ENCODE measurements at regions not wholly inside any gene's neighbourhood (a gene's known extent, or its start where the extent isn't known, plus 50 kb on each side); places are given as distances from the start of the nearest gene placed in this dataset.
"Not testable (repeated sequence)": the region's sequence is repeated elsewhere in the genome, so short reads cannot be mapped to it uniquely, and the experiment has no call there.

DNA sequence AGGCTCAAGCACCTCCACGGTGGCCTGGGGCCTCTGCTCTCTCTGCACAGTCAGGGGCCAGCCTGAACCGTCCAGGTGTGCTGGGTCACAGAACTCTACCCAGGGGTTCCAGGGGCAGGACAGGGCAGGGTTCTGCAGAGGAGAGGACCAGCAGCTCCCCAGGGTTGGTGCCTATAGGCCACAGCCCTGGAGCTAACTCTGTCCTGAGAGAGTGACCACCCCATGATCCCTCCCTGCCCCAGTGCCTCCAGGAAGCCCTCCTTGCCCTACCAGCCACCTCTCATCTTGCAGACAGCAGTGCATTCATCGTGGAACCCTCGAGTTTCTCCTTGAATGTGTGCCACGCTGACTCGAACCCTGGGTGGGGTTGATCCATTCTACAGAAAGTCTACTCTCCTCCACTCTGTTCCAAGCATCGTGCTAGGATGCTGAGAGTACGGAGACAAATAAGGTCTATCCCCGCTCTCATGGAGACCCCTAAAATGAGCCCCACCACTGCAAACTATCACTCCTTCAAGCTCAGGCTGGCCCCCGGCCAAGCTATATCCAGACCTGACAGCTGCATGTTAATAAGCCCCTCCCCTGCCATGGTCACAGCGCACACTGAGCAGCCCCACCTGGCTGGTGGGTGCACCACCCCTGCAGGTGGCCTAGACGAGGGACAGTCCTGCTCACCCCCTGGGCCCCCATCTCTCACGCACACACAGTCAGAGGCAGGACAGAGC lies 138.1 kb upstream of the FOXD4L5 start:
- not testable (repeated sequence) for H3K4me3 ChIP-seq (ENCODE audit: insufficient read depth, low read depth, low read length, poor library complexity, severe bottlenecking); DNase-seq; H3K36me3 ChIP-seq (ENCODE audit: control insufficient read depth, insufficient read depth, low read length); H3K27me3 ChIP-seq (replicated peaks; ENCODE audit: control insufficient read depth, insufficient read depth, low read length, poor library complexity, severe bottlenecking); H3K4me1 ChIP-seq (ENCODE audit: control insufficient read depth, insufficient read depth, low read length, poor library complexity, severe bottlenecking); H3K9me3 ChIP-seq (ENCODE audit: control insufficient read depth, low read length); H3K27ac ChIP-seq (ENCODE audit: insufficient read depth, low read length, poor library complexity, severe bottlenecking)

DNA sequence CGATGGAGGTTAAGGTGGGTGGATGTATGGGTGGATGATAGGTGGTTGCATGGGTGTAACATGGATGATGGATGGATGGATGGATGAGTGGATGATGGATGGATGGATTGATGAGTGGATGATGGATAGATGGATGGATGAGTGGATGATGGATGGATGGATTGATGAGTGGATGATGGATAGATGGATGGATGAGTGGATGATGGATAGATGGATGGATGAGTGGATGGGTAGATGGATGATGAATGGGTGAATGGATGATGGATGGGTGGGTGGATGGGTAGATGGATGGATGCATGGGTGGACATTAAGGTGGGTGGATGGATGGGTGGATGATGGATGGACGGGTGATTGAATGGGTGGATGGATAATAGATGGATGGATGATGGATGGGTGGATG lies 136.5 kb upstream of the FOXD4L5 start:
- not testable (repeated sequence) for H3K36me3 ChIP-seq (ENCODE audit: control insufficient read depth, insufficient read depth, low read length); H3K9me3 ChIP-seq (ENCODE audit: control insufficient read depth, low read length); H3K4me3 ChIP-seq (ENCODE audit: insufficient read depth, low read depth, low read length, poor library complexity, severe bottlenecking); H3K27ac ChIP-seq (ENCODE audit: insufficient read depth, low read length, poor library complexity, severe bottlenecking); H3K27me3 ChIP-seq (replicated peaks; ENCODE audit: control insufficient read depth, insufficient read depth, low read length, poor library complexity, severe bottlenecking); H3K4me1 ChIP-seq (ENCODE audit: control insufficient read depth, insufficient read depth, low read length, poor library complexity, severe bottlenecking); DNase-seq

DNA sequence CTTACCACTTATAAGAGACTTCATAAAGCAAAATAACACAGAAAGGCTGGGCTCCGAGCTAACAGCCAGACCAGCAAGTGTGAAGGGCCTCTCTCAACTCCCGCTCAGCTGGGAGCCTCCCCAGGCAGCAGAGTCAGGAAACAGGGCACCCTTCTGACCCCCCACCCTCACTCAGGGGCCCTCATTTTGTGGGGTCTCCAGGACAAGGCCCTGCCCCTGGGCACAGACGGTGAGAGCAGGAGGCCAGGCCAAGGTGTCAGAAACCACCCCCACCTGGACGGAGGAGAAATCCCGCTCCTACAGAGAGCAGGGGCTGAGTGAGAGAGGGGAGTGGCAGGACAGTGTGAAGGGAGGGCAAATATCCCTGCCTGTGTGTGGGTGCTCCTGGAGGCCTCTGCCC lies 135.8 kb upstream of the FOXD4L5 start:
- Histone ChIP-seq H3K36me3 (ENCODE audit: control insufficient read depth, insufficient read depth, low read length) (no peaks in the 10 kb centered on the region), H3K27ac (ENCODE audit: insufficient read depth, low read length, poor library complexity, severe bottlenecking) (no peak overlapping the region), H3K4me1 (ENCODE audit: control insufficient read depth, insufficient read depth, low read length, poor library complexity, severe bottlenecking) (no peaks in the 10 kb centered on the region), H3K9me3 (ENCODE audit: control insufficient read depth, low read length) (no peaks in the 10 kb centered on the region), H3K4me3 (ENCODE audit: insufficient read depth, low read depth, low read length, poor library complexity, severe bottlenecking) (no peak overlapping the region), H3K27me3 (replicated peaks; ENCODE audit: control insufficient read depth, insufficient read depth, low read length, poor library complexity, severe bottlenecking) (no peaks in the 10 kb centered on the region)
- no peak for DNase-seq

DNA sequence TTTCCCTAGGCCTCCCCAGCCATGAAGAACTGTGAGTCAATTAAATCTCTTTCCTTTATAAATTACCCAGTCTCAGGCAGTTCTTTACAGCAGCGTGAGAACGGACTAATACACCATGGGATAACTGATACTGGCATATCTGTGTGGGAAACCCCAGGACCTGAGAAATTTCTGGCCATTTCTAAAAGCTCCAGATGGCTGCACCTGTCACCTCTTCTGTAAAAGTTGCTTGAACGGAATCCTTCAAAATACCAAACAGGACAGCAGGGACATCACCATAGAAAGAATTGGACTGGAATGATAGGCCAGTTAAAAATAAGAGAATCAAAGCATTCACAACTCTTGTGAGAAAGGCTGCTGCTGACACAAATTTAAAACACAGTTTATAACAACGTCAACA lies 134.0 kb upstream of the FOXD4L5 start:
- H3K36me3 ChIP-seq (ENCODE audit: control insufficient read depth, insufficient read depth, low read length); H3K4me1 ChIP-seq (ENCODE audit: control insufficient read depth, insufficient read depth, low read length, poor library complexity, severe bottlenecking); DNase-seq; H3K27me3 ChIP-seq (replicated peaks; ENCODE audit: control insufficient read depth, insufficient read depth, low read length, poor library complexity, severe bottlenecking); H3K9me3 ChIP-seq (ENCODE audit: control insufficient read depth, low read length); H3K27ac ChIP-seq (ENCODE audit: insufficient read depth, low read length, poor library complexity, severe bottlenecking); H3K4me3 ChIP-seq (ENCODE audit: insufficient read depth, low read depth, low read length, poor library complexity, severe bottlenecking): not testable (repeated sequence)

DNA sequence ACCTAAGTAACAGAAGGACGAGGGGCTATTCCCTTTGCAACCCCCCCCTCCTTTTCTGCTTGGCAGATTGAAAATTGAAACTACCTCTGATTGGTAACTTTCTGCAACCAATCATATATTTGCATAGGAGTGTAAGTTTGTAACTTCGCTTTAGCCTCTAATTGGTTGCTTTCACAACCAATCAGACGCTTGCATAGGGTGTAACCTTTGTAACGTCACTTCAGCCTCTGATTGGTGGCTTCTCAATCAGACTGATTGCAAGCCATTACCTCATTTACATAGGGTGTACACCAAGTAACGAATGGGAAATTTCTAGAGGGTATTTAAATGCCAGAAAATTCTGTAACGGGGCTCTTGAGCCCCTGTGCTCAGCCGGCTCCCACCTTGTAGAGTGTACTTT lies 131.9 kb upstream of the FOXD4L5 start:
- not testable (repeated sequence) for H3K27me3 ChIP-seq (replicated peaks; ENCODE audit: control insufficient read depth, insufficient read depth, low read length, poor library complexity, severe bottlenecking); H3K4me3 ChIP-seq (ENCODE audit: insufficient read depth, low read depth, low read length, poor library complexity, severe bottlenecking); H3K27ac ChIP-seq (ENCODE audit: insufficient read depth, low read length, poor library complexity, severe bottlenecking); DNase-seq; H3K9me3 ChIP-seq (ENCODE audit: control insufficient read depth, low read length); H3K4me1 ChIP-seq (ENCODE audit: control insufficient read depth, insufficient read depth, low read length, poor library complexity, severe bottlenecking); H3K36me3 ChIP-seq (ENCODE audit: control insufficient read depth, insufficient read depth, low read length)

DNA sequence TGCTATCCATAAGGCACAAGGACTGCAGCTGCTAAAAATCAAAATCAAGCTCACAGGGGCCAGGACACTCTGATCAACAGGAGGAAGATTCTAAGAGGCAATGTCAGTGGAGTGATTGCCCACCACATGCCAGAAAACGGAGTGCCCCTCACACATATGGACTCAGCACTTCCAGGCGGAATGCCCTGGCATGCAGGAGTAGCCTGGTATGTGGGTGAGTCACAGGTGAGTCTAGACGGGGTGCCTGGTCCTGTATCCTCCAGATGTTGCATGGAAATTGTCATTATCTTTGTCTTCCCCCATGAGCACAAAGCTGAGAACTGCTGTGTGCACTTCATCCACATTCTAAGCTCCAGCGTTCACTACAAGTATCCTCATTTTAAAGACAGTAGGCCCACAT lies 129.2 kb upstream of the FOXD4L5 start:
- not testable (repeated sequence) for H3K27me3 ChIP-seq (replicated peaks; ENCODE audit: control insufficient read depth, insufficient read depth, low read length, poor library complexity, severe bottlenecking); H3K4me1 ChIP-seq (ENCODE audit: control insufficient read depth, insufficient read depth, low read length, poor library complexity, severe bottlenecking); H3K9me3 ChIP-seq (ENCODE audit: control insufficient read depth, low read length); H3K27ac ChIP-seq (ENCODE audit: insufficient read depth, low read length, poor library complexity, severe bottlenecking); H3K4me3 ChIP-seq (ENCODE audit: insufficient read depth, low read depth, low read length, poor library complexity, severe bottlenecking); DNase-seq; H3K36me3 ChIP-seq (ENCODE audit: control insufficient read depth, insufficient read depth, low read length)

DNA sequence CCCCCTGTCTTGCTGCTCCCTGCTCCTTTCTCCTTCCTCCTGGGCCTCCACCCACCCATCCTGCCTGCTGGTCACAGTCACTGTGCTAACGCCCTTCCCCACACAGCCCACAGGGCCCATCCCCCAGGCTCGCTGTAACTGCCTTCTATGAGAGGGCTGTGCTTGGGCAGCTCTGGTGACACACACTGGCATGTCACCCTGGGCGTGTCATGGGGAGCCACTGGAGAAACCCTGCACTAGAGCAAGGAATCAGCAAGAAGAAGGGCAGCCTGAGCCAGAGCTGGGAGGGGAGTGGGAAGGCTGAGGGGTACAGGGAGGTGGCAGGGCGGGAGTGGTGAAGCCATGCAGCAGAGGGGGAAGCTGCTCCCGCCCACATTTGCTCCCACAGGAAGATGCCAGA lies 128.4 kb upstream of the FOXD4L5 start:
- not testable (repeated sequence) for H3K4me1 ChIP-seq (ENCODE audit: control insufficient read depth, insufficient read depth, low read length, poor library complexity, severe bottlenecking); H3K9me3 ChIP-seq (ENCODE audit: control insufficient read depth, low read length); H3K36me3 ChIP-seq (ENCODE audit: control insufficient read depth, insufficient read depth, low read length); H3K27ac ChIP-seq (ENCODE audit: insufficient read depth, low read length, poor library complexity, severe bottlenecking); DNase-seq; H3K27me3 ChIP-seq (replicated peaks; ENCODE audit: control insufficient read depth, insufficient read depth, low read length, poor library complexity, severe bottlenecking); H3K4me3 ChIP-seq (ENCODE audit: insufficient read depth, low read depth, low read length, poor library complexity, severe bottlenecking)

DNA sequence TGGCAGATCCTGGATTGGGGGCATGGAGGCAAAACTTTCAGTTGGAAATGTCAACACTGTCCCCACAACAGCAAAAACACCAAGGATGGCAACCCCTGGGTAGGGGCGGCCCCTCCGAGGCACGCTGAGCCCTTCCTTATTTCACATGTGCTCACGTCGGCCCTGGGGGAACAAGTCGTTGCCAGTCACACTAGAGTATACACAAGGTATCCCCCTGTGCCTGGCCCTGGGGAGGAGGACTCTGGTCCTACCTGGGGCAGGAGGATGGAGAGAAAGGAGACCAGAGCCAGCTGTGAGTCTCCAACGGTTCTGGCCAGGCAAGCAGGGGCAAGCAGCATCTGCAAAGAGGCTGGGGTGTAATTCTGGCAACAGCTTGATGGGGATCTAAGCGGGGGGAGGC lies 126.9 kb upstream of the FOXD4L5 start:
- Histone ChIP-seq H3K4me1 (ENCODE audit: control insufficient read depth, insufficient read depth, low read length, poor library complexity, severe bottlenecking) (no peaks in the 10 kb centered on the region), H3K36me3 (ENCODE audit: control insufficient read depth, insufficient read depth, low read length) (no peaks in the 10 kb centered on the region), H3K27me3 (replicated peaks; ENCODE audit: control insufficient read depth, insufficient read depth, low read length, poor library complexity, severe bottlenecking) (no peaks in the 10 kb centered on the region), H3K27ac (ENCODE audit: insufficient read depth, low read length, poor library complexity, severe bottlenecking) (no peak overlapping the region), H3K4me3 (ENCODE audit: insufficient read depth, low read depth, low read length, poor library complexity, severe bottlenecking) (no peak overlapping the region), H3K9me3 (ENCODE audit: control insufficient read depth, low read length) (peaks cover 7% of the 10 kb centered on the region)
- no peak for DNase-seq

DNA sequence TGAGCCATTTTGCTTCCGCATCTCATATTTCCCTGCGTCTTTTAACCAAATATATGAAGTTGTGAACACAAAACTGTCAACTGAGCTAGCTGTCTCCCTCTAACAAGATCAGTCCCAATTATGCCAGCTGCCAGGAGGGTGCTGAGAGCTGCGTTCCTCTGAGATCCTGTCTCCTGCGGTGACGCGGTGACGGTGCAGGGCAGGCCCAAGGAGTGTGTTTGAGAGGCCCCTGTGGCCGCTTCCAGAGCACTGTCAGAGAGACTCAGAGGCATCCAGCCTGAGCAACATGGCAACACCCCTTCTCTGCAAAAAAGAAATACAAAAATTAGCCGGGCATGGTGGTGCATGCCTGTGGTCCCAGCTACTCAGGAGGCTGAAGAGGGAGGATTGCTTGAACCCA lies 126.3 kb upstream of the FOXD4L5 start:
- Histone ChIP-seq H3K4me3 (ENCODE audit: insufficient read depth, low read depth, low read length, poor library complexity, severe bottlenecking) (no peak overlapping the region), H3K27ac (ENCODE audit: insufficient read depth, low read length, poor library complexity, severe bottlenecking) (no peak overlapping the region), H3K4me1 (ENCODE audit: control insufficient read depth, insufficient read depth, low read length, poor library complexity, severe bottlenecking) (no peaks in the 10 kb centered on the region), H3K27me3 (replicated peaks; ENCODE audit: control insufficient read depth, insufficient read depth, low read length, poor library complexity, severe bottlenecking) (no peaks in the 10 kb centered on the region), H3K36me3 (ENCODE audit: control insufficient read depth, insufficient read depth, low read length) (no peaks in the 10 kb centered on the region), H3K9me3 (ENCODE audit: control insufficient read depth, low read length) (peaks cover 7% of the 10 kb centered on the region)
- no peak for DNase-seq

DNA sequence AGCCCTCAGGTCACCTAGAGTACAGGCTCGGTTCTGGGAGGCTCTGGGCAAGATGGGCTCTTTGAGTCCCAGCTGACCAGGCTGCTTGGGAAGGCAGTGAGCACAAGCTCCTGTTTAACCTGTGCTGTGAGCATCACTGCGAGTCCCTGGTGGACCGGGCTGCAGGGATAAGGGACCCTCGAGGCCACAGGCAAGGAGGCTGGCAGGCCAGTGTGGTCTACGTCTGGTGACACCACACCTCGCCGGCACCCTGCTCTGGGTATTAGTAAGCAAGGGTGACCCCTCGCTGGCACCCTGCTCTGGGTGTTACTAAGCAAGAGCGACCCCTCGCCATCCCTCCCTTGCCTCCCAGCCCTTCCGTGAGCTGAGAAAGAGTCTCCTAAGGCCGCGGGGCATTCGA lies 125.9 kb upstream of the FOXD4L5 start:
- H3K4me3 ChIP-seq (ENCODE audit: insufficient read depth, low read depth, low read length, poor library complexity, severe bottlenecking): no peak overlapping the region
- H3K27ac ChIP-seq (ENCODE audit: insufficient read depth, low read length, poor library complexity, severe bottlenecking): no peak overlapping the region
- no peaks in the 10 kb centered on the region for H3K27me3 ChIP-seq (replicated peaks; ENCODE audit: control insufficient read depth, insufficient read depth, low read length, poor library complexity, severe bottlenecking)
- H3K9me3 ChIP-seq (ENCODE audit: control insufficient read depth, low read length): peaks cover 7% of the 10 kb centered on the region
- no peak for DNase-seq
- no peaks in the 10 kb centered on the region for H3K36me3 ChIP-seq (ENCODE audit: control insufficient read depth, insufficient read depth, low read length)
- H3K4me1 ChIP-seq (ENCODE audit: control insufficient read depth, insufficient read depth, low read length, poor library complexity, severe bottlenecking): no peaks in the 10 kb centered on the region

Data from effector memory CD4-positive, alpha-beta T cell (primary cell).